DND-41 (cell line): ENCODE measurements at regions not wholly inside any gene's neighbourhood (a gene's known extent, or its start where the extent isn't known, plus 50 kb on each side); places are given as distances from the start of the nearest gene placed in this dataset.

Experiments
- ATAC-seq: fragments of 200-7000 bp; cut with Tn5 transposase; 3 replicates; pipeline ENCODE4 v1.9.1; 2021; ENCODE audit warnings: low read depth; ENCODE audit not compliant: insufficient read depth
- DNase-seq: peaks from one replicate; pipeline ENCODE4 v3.0.0-alpha.2; 2020
- H2AFZ ChIP-seq: 2 replicates; pipeline ENCODE4 v1.6.0; 2012; ENCODE audit warnings: low read depth, low read length
- H3K27ac ChIP-seq: 2 replicates; pipeline ENCODE4 v1.5.1; 2012; ENCODE audit warnings: low read length, inconsistent platforms
- H3K27me3 ChIP-seq: fragments of 200-600 bp; sonication (generic); 2 replicates; pipeline ENCODE4 v1.6.0; 2012; ENCODE audit warnings: low read length, mild to moderate bottlenecking, inconsistent platforms; ENCODE audit not compliant: insufficient read depth, poor library complexity
- H3K36me3 ChIP-seq: 2 replicates; pipeline ENCODE4 v1.5.1; 2012; ENCODE audit warnings: low read length, inconsistent platforms; ENCODE audit not compliant: insufficient read depth
- H3K4me1 ChIP-seq: 2 replicates; pipeline ENCODE4 v1.5.1; 2012; ENCODE audit warnings: mild to moderate bottlenecking, low read length; ENCODE audit not compliant: insufficient read depth
- H3K4me2 ChIP-seq: 2 replicates; pipeline ENCODE4 v1.6.0; 2012; ENCODE audit warnings: mild to moderate bottlenecking, moderate library complexity, low read length, inconsistent platforms; ENCODE audit not compliant: insufficient read depth
- H3K4me3 ChIP-seq, 2 experiments: fragments of 200-600 bp in 1 of 2; shearing (Covaris generic) in 1 of 2; 2 replicates each; pipeline ENCODE4 v1.5.1; 2012 to 2016; ENCODE audit warnings: inconsistent platforms in 2 of 2, low read length in 2 of 2, mild to moderate bottlenecking in 2 of 2, low read depth in 1 of 2, moderate library complexity in 1 of 2
- H3K79me2 ChIP-seq: 2 replicates; pipeline ENCODE4 v1.6.0; 2012; ENCODE audit warnings: low read length, inconsistent platforms; ENCODE audit not compliant: insufficient read depth
- H3K9ac ChIP-seq: 2 replicates; pipeline ENCODE4 v1.6.0; 2012; ENCODE audit warnings: low read depth, mild to moderate bottlenecking, inconsistent platforms, low read length, moderate library complexity
- H3K9me3 ChIP-seq: 2 replicates; pipeline ENCODE4 v1.5.1; 2012; ENCODE audit warnings: low read length, moderate library complexity, mild to moderate bottlenecking, inconsistent platforms; ENCODE audit not compliant: insufficient read depth, severe bottlenecking
- H4K20me1 ChIP-seq: 2 replicates; pipeline ENCODE4 v1.6.0; 2012; ENCODE audit warnings: low read length; ENCODE audit not compliant: insufficient read depth
- EZH2 ChIP-seq: IDR thresholded peaks from 3 replicates; pipeline ENCODE4 v1.6.1; 2012; ENCODE audit warnings: borderline replicate concordance, low read depth, mild to moderate bottlenecking, moderate library complexity, low read length, inconsistent platforms; ENCODE audit not compliant: severe bottlenecking
- TF ChIP-seq, protein P1 (sequence below): IDR thresholded peaks from 2 replicates; pipeline ENCODE4 v1.5.1; 2012; ENCODE audit warnings: borderline replicate concordance, low read length, moderate library complexity, mild to moderate bottlenecking; ENCODE audit not compliant: poor library complexity, severe bottlenecking; ENCODE audit errors: extremely low read depth

DNA sequence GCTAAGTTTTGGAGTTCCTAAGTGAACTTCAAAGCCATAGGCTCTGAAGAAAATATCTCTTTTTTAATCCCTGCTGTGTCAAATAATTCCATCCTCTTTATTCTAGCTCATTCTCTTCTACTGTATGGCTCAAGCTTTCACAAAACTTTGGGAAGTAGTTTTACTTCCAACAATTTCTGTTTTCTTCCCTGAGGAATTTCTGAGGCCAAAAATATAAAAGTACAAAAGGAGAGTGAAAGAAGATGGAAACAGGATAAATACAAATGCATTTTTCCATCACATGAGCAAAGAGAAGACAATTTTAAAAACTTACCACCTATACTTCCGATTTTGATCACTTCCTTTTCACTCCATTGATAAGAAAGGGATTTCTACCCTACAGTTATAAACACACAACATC is 585.7 kb upstream of the DAB2 start:
- no peak overlapping the region for H3K27ac ChIP-seq
- TF ChIP-seq, protein P1, sequence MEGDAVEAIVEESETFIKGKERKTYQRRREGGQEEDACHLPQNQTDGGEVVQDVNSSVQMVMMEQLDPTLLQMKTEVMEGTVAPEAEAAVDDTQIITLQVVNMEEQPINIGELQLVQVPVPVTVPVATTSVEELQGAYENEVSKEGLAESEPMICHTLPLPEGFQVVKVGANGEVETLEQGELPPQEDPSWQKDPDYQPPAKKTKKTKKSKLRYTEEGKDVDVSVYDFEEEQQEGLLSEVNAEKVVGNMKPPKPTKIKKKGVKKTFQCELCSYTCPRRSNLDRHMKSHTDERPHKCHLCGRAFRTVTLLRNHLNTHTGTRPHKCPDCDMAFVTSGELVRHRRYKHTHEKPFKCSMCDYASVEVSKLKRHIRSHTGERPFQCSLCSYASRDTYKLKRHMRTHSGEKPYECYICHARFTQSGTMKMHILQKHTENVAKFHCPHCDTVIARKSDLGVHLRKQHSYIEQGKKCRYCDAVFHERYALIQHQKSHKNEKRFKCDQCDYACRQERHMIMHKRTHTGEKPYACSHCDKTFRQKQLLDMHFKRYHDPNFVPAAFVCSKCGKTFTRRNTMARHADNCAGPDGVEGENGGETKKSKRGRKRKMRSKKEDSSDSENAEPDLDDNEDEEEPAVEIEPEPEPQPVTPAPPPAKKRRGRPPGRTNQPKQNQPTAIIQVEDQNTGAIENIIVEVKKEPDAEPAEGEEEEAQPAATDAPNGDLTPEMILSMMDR: no peak
- no peak for TF ChIP-seq EZH2
- H3K9me3 ChIP-seq: peaks cover 16% of the 10 kb centered on the region
- H3K4me3 ChIP-seq: no peak overlapping the region
- ATAC-seq (no peak), DNase-seq (no peak)
- H3K4me1 ChIP-seq: peaks cover 6% of the 10 kb centered on the region
- H4K20me1 ChIP-seq: no peaks in the 10 kb centered on the region
- no peak overlapping the region for H3K4me2 ChIP-seq
- no peak overlapping the region for H3K9ac ChIP-seq
- H3K79me2 ChIP-seq: no peaks in the 10 kb centered on the region
- no peaks in the 10 kb centered on the region for H3K27me3 ChIP-seq
- H3K36me3 ChIP-seq: no peaks in the 10 kb centered on the region
- H2AFZ ChIP-seq: no peak overlapping the region

DNA sequence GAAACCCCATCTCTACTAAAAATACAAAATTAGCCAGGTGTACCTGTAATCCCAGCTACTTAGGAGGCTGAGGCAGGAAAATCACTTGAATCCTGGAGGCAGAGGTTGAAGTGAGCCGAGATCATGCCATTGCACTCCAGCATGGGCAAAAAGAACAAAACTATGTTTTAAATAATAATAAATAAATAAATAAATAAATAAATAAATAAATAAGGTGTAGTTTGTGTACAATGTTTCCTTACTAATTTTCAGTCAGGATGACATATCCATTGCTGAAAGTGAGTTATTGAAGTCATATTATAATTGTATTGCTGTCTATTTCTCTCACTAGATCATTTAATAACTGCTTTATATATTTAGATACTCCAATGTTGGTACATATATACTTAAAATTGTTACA is 581.5 kb upstream of the DAB2 start:
- Histone ChIP-seq H4K20me1 (no peaks in the 10 kb centered on the region), H3K79me2 (no peaks in the 10 kb centered on the region), H3K27me3 (no peaks in the 10 kb centered on the region), H3K4me1 (no peaks in the 10 kb centered on the region), H3K4me3 (no peak overlapping the region), H2AFZ (no peak overlapping the region), H3K36me3 (no peaks in the 10 kb centered on the region), H3K27ac (no peak overlapping the region), H3K4me2 (no peak overlapping the region), H3K9me3 (peaks cover 16% of the 10 kb centered on the region), H3K9ac (no peak overlapping the region)
- no peak for ATAC-seq
- TF ChIP-seq EZH2: no peak
- TF ChIP-seq, protein P1: no peak
- DNase-seq: no peak

DNA sequence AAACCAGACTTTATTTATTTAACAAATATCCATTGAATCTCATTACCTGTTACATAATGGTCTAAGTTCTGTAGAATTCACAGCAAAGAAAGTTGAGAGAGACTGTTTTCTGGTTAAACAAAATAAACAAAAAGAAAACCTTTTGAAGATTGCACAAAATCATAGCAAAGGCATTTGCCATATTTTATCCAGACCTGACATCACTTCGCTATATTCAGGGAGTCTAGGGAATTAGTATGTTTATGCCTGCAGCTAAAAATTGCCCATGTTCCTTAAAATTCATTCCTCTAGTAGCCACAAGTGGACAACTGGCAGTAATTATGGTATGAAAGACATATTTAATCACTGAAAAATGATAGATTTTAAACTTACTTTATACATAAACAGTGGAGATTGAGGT is 577.0 kb upstream of the DAB2 start:
- H3K4me1 ChIP-seq: 0 out of 2 replicates have a peak, but pooled peaks cover 5% of the 10 kb centered on the region
- TF ChIP-seq, protein P1: no peak
- no peak for TF ChIP-seq EZH2
- no peak overlapping the region for H2AFZ ChIP-seq
- ATAC-seq: no peak
- no peaks in the 10 kb centered on the region for H3K79me2 ChIP-seq
- no peak overlapping the region for H3K4me3 ChIP-seq
- no peak for DNase-seq
- H4K20me1 ChIP-seq: no peaks in the 10 kb centered on the region
- H3K27ac ChIP-seq: no peak overlapping the region
- H3K27me3 ChIP-seq: no peaks in the 10 kb centered on the region
- no peak overlapping the region for H3K4me2 ChIP-seq
- H3K9ac ChIP-seq: no peak overlapping the region
- no peaks in the 10 kb centered on the region for H3K36me3 ChIP-seq
- no peaks in the 10 kb centered on the region for H3K9me3 ChIP-seq

DNA sequence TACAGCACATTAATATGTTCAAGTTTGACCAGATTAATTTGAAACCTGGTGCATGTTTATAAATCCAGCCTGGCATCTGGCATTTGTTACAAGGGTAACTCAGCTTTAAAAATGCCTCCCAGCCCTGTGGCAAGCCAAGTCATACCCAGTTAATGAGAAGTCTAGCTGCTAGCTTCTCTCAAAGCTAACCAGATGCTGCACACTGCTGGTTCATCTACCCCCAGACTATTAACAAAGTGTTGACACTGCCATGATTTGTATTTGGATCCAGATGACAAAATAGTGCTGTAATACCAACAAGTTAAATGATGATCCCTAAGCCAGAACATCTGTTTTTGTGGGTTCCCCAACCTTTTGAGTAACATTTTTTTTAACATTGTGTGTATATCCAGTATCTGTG is 573.7 kb upstream of the DAB2 start:
- ATAC-seq: no peak
- H3K4me3 ChIP-seq: no peak overlapping the region
- no peaks in the 10 kb centered on the region for H3K36me3 ChIP-seq
- no peaks in the 10 kb centered on the region for H3K9me3 ChIP-seq
- 0 out of 2 replicates have a peak, but pooled peaks cover 5% of the 10 kb centered on the region for H3K4me1 ChIP-seq
- TF ChIP-seq, protein P1: no peak
- no peak for TF ChIP-seq EZH2
- DNase-seq: no peak
- no peak overlapping the region for H3K9ac ChIP-seq
- no peaks in the 10 kb centered on the region for H3K79me2 ChIP-seq
- H4K20me1 ChIP-seq: no peaks in the 10 kb centered on the region
- no peak overlapping the region for H3K4me2 ChIP-seq
- H3K27me3 ChIP-seq: no peaks in the 10 kb centered on the region
- H2AFZ ChIP-seq: no peak overlapping the region
- H3K27ac ChIP-seq: no peak overlapping the region
